Fibroblast of skin of left quadriceps (primary cell): ENCODE measurements at regions not wholly inside any gene's neighbourhood (a gene's known extent, or its start where the extent isn't known, plus 50 kb on each side); places are given as distances from the start of the nearest gene placed in this dataset.

Source experiments
- DNase-seq, 2 experiments: peaks; one replicate each; pipeline ENCODE4 v3.0.0-alpha.2; 2013; ENCODE audit warnings: low read depth in 2 of 2

GRCh38 chr1:90139837-90140236 lies 144.9 kb downstream of the ZNF326 start:
- DNase-seq = no peak

DNA sequence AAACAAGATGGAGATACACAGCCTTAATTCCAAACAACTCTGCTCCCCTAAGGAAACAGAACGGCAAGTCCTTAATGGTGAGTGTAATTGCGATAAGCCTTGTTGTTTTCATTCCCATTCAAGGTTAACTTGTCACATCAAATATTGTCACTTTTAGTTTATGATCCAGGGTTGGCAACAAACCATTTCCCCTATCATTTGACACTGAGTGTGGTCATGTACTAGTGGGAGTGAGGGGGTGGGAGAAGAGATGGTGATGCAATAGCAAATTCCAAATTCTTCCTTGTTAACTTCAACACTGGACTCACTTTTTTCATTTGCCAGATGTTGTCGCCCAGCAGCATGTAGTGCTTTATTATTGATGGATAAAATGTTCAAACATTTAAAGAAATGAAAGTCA lies 140.4 kb downstream of the ZNF326 start:
- no peak for DNase-seq

DNA sequence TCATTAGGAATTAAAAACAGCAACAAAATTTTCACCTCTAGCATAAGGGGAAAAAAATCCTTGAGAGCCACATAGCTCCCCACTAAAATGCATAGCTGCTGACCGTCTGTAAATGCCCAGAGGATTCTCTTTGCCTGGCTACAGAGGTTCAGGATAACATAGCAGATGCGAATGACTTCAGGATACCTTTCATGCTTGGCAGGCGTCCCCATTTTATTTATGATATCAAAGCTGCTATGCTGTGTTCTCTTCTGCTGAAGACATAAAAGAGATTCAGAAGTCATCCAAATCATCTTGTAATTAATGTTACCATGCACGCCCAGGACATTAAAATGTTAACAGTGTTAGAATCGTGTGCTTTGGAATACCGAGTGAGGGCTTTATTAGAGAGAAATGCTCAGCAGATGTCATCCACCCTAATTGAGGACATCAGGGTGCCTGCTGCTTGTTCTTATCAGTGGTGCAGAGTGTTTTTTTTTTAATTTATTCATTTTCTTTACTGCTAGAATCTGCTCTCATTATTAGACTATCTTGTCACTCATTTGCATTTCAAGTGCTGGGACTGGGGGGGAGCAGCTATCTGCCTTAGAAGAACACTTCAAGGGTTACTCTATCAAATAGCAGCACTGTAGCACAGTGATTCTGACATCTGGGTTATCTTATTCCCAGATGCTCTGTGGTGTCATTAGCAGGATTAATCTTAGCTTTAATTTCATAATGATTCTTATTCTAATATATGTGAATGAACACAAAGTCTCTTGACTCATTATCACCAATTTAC lies 139.5 kb downstream of the ZNF326 start:
- DNase-seq = no peak

DNA sequence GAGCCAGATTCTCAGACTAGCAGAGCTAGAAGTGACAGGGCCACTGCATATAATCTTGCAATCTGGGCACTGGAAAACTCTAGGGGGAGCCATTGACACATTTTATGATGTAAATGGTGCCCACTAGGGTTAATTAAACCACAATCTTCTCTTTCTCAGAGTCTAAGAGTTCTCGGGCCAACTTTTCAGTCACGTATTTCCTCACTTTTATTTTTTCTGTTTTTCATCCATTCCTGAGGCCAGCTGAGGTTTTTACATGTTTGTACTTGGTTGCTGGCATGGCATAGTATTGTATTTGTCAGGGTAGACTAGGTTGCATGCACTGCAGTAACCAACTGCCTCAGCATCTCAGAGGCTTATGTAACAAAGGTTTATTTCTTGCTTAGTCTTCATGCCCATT lies 138.2 kb downstream of the ZNF326 start:
- DNase-seq = peak in 1 of 2 experiments; percentile 1

DNA sequence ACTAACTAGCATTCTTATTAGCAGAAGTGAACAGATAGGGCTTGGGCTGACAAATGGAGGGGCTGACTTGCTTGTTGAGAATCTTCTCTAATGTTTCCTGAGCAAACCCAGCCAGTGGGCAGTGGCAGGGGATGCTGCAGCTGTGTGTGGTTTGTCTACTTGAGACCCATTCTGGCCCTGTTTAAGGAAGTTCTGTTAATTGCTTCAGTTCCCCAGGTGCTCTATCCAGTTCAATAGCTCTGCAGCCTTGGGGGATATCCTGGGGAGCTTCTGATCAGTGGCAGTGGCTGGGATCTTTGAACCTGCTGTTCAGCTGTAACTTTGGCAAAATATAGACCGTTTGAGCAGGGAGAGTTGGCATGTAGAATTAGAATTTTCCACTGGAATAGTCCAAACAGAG lies 137.4 kb downstream of the ZNF326 start:
- DNase-seq = no peak

- DNase-seq = no peak
These were observed 132.5 kb downstream of the ZNF326 start for GRCh38 chr1:90127288-90127953.

GRCh38 chr1:90126834-90127233 lies 131.9 kb downstream of the ZNF326 start:
- DNase-seq = no peak

DNA sequence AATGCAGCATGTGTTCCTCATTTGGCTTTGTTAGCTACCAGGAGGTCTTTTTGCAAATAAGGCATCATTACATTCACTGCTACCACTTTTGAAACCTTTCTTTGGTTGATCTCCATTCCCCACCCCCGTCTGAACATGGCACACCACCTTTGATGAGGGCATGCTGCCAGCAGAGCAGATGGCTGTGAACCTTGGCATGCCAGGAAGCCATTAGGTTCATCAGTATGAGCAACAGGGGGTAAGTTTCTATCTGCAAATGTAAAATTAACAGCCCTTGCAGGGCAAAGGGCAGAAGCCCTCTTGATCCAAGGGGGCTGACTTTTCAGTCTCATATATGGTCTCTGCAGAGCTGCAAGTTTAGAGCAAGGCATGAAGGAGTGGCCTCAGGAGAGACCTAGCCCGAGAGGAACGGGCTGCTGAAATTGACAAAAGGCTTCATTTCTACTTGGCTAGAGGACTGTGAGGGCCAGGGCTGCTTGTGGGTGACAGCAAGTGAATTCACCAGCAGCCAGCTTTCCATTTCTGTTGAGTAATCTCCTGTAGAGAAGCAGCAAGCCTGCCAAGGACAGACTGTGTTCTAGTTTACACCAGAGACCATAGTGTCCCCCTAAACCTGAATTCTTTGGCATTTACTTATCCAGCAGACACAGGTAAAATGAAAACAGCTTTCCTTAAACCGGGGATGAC lies 127.9 kb downstream of the ZNF326 start:
- no peak for DNase-seq

DNA sequence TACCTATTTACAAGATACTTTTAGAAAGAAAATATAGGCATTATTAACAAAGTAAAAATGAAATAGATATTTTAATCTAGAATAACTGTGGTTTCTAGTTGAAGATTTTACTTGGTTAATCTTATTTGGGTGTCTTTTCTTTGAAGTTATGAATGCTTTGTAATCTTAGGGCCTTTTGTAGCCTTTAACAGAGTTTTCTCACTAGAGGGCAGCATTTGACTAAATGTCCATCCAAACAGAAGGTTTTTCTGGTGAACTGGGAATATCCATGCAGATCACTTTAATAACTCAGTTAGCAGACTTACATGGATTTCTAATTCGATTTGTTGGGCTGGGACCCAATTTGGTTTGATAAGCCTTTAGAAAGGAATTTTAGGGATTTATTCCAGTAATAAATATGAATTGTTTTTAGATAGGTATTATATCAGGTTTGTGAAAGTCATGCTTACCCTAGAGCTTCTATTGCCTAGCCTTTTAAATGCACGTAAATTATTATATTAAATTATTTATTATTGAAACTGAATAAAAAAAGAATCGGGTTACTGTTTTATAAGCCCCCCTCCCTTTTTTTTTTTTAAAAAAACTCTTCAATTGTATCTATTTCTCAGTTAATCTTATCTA lies 119.7 kb downstream of the ZNF326 start:
- peak; percentile 17 to 18 for DNase-seq

GRCh38 chr1:90107990-90108389 lies 113.1 kb downstream of the ZNF326 start:
- DNase-seq = no peak

DNA sequence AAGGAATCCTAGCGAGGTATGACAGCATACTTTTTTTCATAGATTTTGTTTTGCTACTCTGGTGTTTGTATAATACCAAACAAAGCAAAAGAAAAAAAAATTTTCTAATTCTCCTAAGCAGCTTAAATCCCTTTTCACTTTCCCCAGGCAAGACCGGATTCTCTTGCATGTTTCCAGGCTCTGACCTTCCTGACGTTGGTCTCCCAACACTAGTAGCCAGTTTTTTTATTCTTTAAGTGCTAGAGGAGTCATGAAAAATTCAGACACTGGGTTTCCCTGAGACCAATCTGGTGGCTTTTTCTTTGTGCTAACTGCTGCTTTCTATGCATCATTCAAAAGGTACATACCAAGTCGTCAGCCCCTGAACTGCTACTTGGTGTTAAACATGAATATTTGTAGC lies 111.4 kb downstream of the ZNF326 start:
- no peak for DNase-seq

- DNase-seq = no peak
These were observed 110.1 kb downstream of the ZNF326 start for GRCh38 chr1:90104941-90105538.

GRCh38 chr1:90100566-90100965 lies 105.7 kb downstream of the ZNF326 start:
- peak; percentile 1 for DNase-seq

DNA sequence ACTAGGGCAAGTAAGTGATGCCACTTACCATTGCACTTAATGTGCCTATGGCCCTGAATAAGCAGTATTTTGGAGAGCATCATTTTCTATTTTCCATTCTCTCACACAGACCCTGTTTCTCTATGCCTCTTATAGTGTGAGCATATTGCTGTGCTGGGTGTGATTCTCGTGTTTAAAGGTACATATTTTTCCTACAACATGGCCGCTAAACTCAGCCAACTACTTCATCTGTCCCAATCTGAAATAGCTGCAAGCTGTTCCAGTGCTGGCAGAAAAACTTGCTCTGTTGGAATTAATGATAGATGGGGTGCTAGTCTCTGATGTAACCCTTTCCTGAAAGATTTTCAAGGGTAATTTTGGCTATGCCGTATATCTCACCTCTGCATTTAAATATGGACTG lies 97.5 kb downstream of the ZNF326 start:
- DNase-seq = no peak
